Embryonic facial prominence (tissue), 1 donor: ENCODE measurements at regions not wholly inside any gene's neighbourhood (a gene's known extent, or its start where the extent isn't known, plus 50 kb on each side); places are given as distances from the start of the nearest gene placed in this dataset.

Experiments used
- DNase-seq: peaks from one replicate; pipeline ENCODE4 v3.0.0-alpha.2; 2016; ENCODE audit errors: extremely low spot score

- no peak for DNase-seq
Observed at GRCh38 chr3:55343486-55344357, 143.4 kb downstream of the WNT5A start.

GRCh38 chr3:55341502-55342031 is 145.5 kb downstream of the WNT5A start:
- no peak for DNase-seq

- DNase-seq, result no peak
Observed at GRCh38 chr3:55339819-55340218, 147.3 kb downstream of the WNT5A start.

DNA sequence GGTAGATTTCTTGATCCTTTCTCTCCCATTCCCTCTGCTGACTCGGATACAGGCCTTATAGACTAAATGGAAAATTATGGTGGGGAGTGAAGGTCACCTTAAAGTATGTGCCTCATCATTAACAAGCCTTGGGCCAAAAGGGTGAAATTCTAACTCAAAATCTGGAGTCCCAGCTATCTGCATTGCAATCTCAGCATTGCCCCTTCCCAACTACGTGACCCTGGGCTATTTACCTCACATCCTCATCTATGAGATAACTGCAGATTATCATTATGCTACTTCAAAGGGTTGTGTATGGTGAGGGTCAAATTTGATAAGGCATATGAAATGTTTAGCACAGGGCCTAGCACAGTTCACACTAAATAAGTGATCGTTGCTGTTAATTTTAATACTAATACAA is 147.7 kb downstream of the WNT5A start:
- DNase-seq, result no peak

GRCh38 chr3:55337641-55338180 is 149.4 kb downstream of the WNT5A start:
- DNase-seq, result no peak

DNA sequence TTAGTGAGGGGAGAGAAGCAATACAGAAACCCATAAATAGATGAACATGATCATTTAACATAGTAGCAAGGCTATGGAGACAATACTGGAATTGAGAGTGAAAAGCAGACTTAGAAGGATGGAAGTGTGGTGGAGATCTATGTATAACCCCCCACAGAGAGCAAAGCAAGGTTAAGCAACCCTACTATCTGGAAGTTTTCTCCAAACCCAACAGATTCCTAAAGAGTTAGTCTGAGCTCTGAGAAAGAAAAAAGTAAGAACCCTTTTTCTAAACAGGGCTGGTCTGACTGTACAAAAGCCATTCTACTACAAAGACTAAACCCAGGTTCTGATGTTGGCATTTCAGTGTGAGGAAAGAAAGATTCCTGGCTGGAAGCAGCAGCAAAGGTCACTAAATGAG is 153.2 kb downstream of the WNT5A start:
- DNase-seq, result no peak

DNA sequence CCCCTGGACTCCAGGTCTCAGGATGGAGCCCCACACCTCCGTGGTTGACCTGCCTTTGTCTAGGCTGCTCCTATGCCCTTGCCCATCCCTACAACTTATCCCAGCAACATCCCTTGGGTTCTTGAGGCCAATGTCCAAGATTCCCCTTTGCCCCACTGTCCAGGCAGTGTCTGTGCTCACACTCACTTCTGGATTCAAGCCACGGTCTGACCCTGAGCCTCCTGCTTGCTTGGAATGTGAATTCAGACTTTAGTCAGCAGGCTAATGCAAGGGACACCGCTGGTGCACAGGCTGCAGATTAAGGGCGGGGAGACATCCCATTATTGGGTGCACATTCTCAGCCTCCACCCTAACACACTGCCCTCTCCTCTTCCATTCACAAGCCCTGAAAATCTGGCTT is 154.1 kb downstream of the WNT5A start:
- no peak for DNase-seq

DNA sequence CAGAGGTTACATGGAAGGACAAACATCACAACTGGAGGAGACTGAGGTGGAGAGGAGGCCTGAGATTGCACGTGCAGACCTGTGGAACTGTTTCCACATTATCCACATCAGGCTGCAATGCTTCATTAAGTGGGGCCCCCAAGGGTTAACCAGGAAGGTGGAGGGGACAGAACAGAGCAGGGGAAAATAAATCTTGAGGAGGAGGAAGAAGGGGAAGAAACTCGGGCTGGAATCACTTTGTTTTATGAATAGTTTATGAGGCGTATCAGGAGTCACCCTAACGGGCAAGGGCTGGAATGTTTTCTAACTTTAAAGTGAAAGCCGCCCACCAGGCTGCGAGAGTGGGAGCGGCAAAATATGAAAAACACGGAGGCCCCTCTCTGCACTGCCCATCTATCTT is 154.9 kb downstream of the WNT5A start:
- no peak for DNase-seq

- no peak for DNase-seq
Observed at GRCh38 chr3:55331524-55331923, 155.6 kb downstream of the WNT5A start.

DNA sequence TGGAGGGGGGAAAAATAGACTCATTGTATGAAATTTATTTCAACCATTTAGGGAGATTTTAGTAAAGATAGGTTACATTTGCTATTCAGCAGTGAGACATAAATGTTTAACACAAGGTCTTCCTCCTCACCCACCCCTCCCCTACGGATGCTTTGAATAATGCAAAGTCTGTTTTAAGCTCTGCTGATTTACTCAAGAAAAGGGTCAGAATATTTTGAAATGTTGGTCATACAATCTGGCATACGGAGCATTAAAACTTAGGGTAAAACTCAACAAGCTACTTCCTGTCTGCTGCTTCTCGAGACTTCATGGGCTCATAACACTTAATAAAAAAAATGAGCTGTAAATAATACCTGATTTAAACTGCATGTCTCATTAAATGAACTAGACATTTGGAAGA is 156.3 kb downstream of the WNT5A start:
- no peak for DNase-seq

DNA sequence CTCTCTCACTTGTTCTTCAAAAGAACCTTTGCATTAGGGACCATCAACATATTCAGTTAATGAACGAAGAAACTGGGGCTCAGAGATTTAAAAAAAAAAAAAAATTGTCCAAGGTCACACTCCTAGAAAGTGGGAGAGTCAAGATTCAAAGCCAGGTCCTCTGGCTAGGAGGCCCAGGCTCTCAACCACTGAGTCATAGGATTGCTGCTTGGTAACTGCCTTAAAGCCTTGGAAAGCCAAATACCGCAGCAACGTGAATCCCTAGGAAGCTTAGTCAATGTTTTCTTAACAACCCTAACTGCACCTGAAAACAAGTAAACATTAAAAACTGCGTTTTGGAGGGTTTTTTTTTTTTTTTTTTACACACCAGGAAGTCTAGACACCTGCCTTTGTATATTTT is 156.8 kb downstream of the WNT5A start:
- DNase-seq, result no peak

GRCh38 chr3:55329849-55330248 is 157.3 kb downstream of the WNT5A start:
- no peak for DNase-seq

- DNase-seq, result no peak
Observed at GRCh38 chr3:55327131-55327920, 159.8 kb downstream of the WNT5A start.

- DNase-seq, result no peak
Observed at GRCh38 chr3:55322638-55323037, 164.5 kb downstream of the WNT5A start.

DNA sequence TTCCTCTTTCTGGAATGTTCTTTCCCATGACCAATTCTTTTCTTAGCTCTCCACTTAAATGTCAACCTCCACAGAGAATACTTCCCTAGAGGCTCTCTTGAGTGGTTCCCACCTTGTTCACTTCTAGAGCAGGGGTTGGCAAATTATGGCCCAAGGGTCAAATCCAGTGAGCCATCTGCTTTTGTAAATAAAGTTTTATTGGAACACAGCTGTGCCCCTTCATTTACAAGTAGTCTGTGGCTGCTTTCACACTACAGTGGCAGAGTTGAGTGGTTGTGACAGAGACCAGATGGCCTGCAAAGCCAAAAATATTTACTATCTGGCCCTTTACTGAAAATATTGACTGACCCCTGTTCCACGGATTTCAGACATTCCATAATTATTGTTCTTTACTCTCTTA is 166.2 kb downstream of the WNT5A start:
- DNase-seq, result no peak

DNA sequence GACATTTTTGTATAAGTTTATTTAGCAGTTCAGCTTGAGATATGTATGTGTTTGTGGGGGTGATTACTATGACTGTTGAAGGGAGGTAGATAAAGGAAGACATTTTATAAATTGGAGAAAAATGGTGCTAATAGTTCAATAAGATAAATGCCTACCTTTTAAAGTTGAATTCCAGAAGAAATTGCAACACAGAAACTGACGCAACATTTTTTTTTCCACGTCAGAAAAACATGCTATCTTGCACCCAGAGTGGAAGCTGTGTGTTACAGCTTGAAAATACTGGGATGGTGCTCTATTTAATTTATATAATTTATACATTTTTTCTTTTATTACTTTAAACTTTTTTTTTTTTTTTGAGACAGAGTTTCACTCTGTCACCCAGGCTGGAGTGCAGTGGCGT is 171.7 kb downstream of the WNT5A start:
- DNase-seq, result no peak

DNA sequence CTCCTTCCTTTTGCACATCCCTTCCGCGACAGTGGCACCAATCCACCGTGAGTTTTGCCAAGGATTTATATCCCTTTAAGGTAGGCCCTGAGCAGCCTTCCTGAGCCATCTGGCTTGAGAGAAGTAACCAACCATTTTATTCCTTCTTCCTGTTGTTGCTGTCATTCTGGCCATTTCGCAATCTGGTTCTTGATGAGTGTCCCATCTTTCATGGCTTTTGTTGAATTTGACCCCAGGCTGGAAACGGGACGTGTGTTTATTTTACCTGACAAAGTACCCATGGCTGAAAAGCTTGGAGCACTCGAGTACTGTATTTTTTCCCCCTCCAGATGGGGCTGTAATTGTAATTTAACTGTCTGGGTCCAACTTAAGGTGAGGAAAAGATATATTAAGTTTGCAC is 173.4 kb downstream of the WNT5A start:
- no peak for DNase-seq

- no peak for DNase-seq
Observed at GRCh38 chr3:55309336-55309735, 177.8 kb downstream of the WNT5A start.

GRCh38 chr3:55307622-55308021 is 179.5 kb downstream of the WNT5A start:
- DNase-seq, result no peak

GRCh38 chr3:55305696-55306485 is 181.2 kb downstream of the WNT5A start:
- DNase-seq, result peak; percentile 25

- DNase-seq, result no peak
Observed at GRCh38 chr3:55300701-55301100, 186.4 kb downstream of the WNT5A start.

DNA sequence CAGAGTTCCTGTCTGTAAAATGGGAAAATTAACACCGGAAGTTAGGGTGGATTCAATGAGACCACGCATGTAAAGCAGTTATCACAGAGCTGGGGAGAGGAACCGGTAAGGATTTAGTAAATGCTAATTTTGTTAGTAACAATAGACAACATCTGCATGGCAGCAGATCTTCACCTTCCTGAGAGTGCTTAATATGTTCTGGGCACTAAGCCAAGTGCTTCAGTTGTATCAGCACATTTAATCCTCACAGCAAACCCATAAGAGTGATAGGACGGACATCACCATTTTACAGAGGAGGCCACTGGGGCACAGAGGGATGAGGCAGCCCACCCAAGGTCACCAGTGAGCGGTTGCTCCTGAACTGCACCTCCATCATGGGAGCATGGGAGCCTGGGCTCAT is 189.4 kb downstream of the WNT5A start:
- DNase-seq, result no peak
